Panc1 (cell line): ENCODE measurements at regions not wholly inside any gene's neighbourhood (a gene's known extent, or its start where the extent isn't known, plus 50 kb on each side); places are given as distances from the start of the nearest gene placed in this dataset.
A peak's percentile ranks its signal among the peaks of the same experiment; 100 is the strongest.

Experiments used
- ATAC-seq: fragments of 200-7000 bp; cut with Tn5 transposase; 2 replicates; pipeline ENCODE4 v1.9.1; 2020; ENCODE audit warnings: mild to moderate bottlenecking, moderate library complexity
- BruUV-seq: library from RNA; stranded (reverse); fragments of 400-500 nt; replicated peaks from 2 replicates; lab custom pipeline; 2021; lab: Mats Ljungman, UMichigan
- CTCF ChIA-PET: fragments of 300-600 bp; sonication (Branson Sonifier 250); formaldehyde crosslinking; loops from one replicate; lab custom pipeline; 2022; ENCODE audit warnings: antibody characterized with exemption; lab: Charles Lee
- POLR2A ChIA-PET: fragments of 300-600 bp; sonication (Branson Sonifier 250); formaldehyde crosslinking; loops from one replicate; lab custom pipeline; 2022; ENCODE audit warnings: antibody characterized with exemption; lab: Charles Lee
- DNase-seq: peaks from one replicate; pipeline ENCODE4 v3.0.0-alpha.2; 2010; ENCODE audit warnings: low read depth, low spot score
- H3K27ac ChIP-seq: 2 replicates; pipeline ENCODE4 v1.5.1; 2011; ENCODE audit warnings: mild to moderate bottlenecking, low read length, inconsistent platforms
- H3K27me3 ChIP-seq: fragments of 200-500 bp; sonication (Bioruptor generic); 2 replicates; pipeline ENCODE4 v1.6.0; 2014; ENCODE audit warnings: low read length, inconsistent platforms; ENCODE audit not compliant: control insufficient read depth, insufficient read depth
- H3K36me3 ChIP-seq: fragments of 200-500 bp; sonication (Bioruptor generic); 2 replicates; pipeline ENCODE4 v1.5.1; 2014; ENCODE audit warnings: inconsistent platforms, mild to moderate bottlenecking, low read length, moderate library complexity; ENCODE audit not compliant: control insufficient read depth, insufficient read depth
- H3K4me1 ChIP-seq: 2 replicates; pipeline ENCODE4 v1.5.1; 2011; ENCODE audit warnings: inconsistent platforms, mild to moderate bottlenecking, low read length, moderate library complexity; ENCODE audit not compliant: control insufficient read depth, insufficient read depth
- H3K4me3 ChIP-seq, 2 experiments: 2 replicates each; pipeline ENCODE4 v1.5.1; 2011 to 2012; ENCODE audit warnings: low read depth in 2 of 2, low read length in 2 of 2, mild to moderate bottlenecking in 2 of 2, inconsistent platforms in 1 of 2, moderate library complexity in 1 of 2
- H3K9me3 ChIP-seq: fragments of 200-500 bp; sonication (Bioruptor generic); 2 replicates; pipeline ENCODE4 v1.5.1; 2014; ENCODE audit warnings: low read depth, mild to moderate bottlenecking, inconsistent platforms, low read length, moderate library complexity; ENCODE audit not compliant: control insufficient read depth, insufficient read depth
- CTCF ChIP-seq: fragments of 450-650 bp; IDR thresholded peaks from 2 replicates; pipeline ENCODE4 v1.5.1; 2017; ENCODE audit warnings: mild to moderate bottlenecking
- POLR2AphosphoS5 ChIP-seq: IDR thresholded peaks from 2 replicates; pipeline ENCODE4 v1.6.1; 2012; ENCODE audit warnings: mild to moderate bottlenecking, low read depth, low read length, moderate library complexity
- SIN3A ChIP-seq: IDR thresholded peaks from 2 replicates; pipeline ENCODE4 v1.6.1; 2012; ENCODE audit warnings: low read depth, mild to moderate bottlenecking, low read length, moderate library complexity, borderline replicate concordance; ENCODE audit not compliant: insufficient read depth
- TCF7L2 ChIP-seq: IDR thresholded peaks from 2 replicates; pipeline ENCODE4 v1.6.1; 2011; ENCODE audit warnings: mild to moderate bottlenecking, low read depth, low read length, inconsistent platforms
- in situ Hi-C: cut with HindIII; loops from 2 replicates; pipeline ENCODE4 v1.10.0; 2016; ENCODE audit warnings: low sequenced_read_pairs, low pct_unique_long_range_greater_than_20kb
- intact Hi-C: fragments of 100-400 bp; cut with micrococcal nuclease; formaldehyde crosslinking; loops from one replicate; pipeline ENCODE4 v1.10.0; 2022; ENCODE audit not compliant: unreplicated experiment
- TF ChIP-seq, protein P1 (sequence below), 2 experiments: IDR thresholded peaks; 2 replicates each; pipeline ENCODE4 v1.6.1; 2011 to 2012; ENCODE audit warnings: low read depth in 2 of 2, control low read depth in 1 of 2, low read length in 1 of 2, mild to moderate bottlenecking in 1 of 2, moderate library complexity in 1 of 2; ENCODE audit not compliant: insufficient read depth in 1 of 2

- H3K36me3 ChIP-seq, result no peaks in the 10 kb centered on the region
- ATAC-seq (peak; percentile 53; the same call in 1 of the 2 replicates), DNase-seq (no peak)
- TF ChIP-seq SIN3A (no peak), TCF7L2 (no peak), POLR2AphosphoS5 (no peak), CTCF (no peak)
- TF ChIP-seq, protein P1, sequence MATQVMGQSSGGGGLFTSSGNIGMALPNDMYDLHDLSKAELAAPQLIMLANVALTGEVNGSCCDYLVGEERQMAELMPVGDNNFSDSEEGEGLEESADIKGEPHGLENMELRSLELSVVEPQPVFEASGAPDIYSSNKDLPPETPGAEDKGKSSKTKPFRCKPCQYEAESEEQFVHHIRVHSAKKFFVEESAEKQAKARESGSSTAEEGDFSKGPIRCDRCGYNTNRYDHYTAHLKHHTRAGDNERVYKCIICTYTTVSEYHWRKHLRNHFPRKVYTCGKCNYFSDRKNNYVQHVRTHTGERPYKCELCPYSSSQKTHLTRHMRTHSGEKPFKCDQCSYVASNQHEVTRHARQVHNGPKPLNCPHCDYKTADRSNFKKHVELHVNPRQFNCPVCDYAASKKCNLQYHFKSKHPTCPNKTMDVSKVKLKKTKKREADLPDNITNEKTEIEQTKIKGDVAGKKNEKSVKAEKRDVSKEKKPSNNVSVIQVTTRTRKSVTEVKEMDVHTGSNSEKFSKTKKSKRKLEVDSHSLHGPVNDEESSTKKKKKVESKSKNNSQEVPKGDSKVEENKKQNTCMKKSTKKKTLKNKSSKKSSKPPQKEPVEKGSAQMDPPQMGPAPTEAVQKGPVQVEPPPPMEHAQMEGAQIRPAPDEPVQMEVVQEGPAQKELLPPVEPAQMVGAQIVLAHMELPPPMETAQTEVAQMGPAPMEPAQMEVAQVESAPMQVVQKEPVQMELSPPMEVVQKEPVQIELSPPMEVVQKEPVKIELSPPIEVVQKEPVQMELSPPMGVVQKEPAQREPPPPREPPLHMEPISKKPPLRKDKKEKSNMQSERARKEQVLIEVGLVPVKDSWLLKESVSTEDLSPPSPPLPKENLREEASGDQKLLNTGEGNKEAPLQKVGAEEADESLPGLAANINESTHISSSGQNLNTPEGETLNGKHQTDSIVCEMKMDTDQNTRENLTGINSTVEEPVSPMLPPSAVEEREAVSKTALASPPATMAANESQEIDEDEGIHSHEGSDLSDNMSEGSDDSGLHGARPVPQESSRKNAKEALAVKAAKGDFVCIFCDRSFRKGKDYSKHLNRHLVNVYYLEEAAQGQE (IDR thresholded peaks at IDR 0.05; ENCODE audit: insufficient read depth in 1 of 2, low read depth in 2 of 2, low read length in 1 of 2), result no peak
- H3K4me3 ChIP-seq, result no peak overlapping the region
- no peaks in the 10 kb centered on the region for H3K9me3 ChIP-seq
- H3K4me1 ChIP-seq, result no peaks in the 10 kb centered on the region
- in situ Hi-C loops, result no loop called here
- H3K27me3 ChIP-seq, result no peaks in the 10 kb centered on the region
- intact Hi-C loops, result no loop called here
- no peak overlapping the region for H3K27ac ChIP-seq
- no TSS peak for BruUV-seq
- POLR2A ChIA-PET, result no interaction called here
- CTCF ChIA-PET, result no interaction called here
These were observed 114.6 kb downstream of the ARL4A start for GRCh38 chr7:12802070-12802469.

DNA sequence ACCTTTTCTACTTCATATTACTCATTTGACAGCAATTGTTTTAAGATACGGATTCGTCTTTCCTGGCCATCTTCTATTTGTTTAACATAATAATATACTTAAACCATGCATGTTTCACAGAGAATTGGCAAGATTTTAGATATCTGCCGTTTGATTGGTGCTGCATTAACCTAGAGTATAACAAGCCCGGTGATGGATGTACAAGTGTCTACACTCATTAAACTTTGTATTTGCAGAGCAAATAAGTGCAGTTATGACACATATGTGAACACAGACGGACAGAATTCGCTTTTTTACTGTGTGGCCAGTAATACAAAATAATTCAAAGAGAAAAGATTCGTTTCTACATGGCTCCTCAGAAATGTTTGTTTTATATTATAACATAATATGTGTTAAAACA is 116.1 kb downstream of the ARL4A start:
- Histone ChIP-seq H3K9me3 (no peaks in the 10 kb centered on the region), H3K4me3 (no peak overlapping the region), H3K36me3 (no peaks in the 10 kb centered on the region), H3K27ac (no peak overlapping the region), H3K27me3 (no peaks in the 10 kb centered on the region), H3K4me1 (no peaks in the 10 kb centered on the region)
- ATAC-seq (no peak), DNase-seq (no peak)
- TF ChIP-seq CTCF, result no peak
- no peak for TF ChIP-seq SIN3A
- TF ChIP-seq POLR2AphosphoS5, result no peak
- no peak for TF ChIP-seq TCF7L2
- TF ChIP-seq, protein P1 (IDR thresholded peaks at IDR 0.05; ENCODE audit: insufficient read depth in 1 of 2, low read depth in 2 of 2, low read length in 1 of 2), result no peak
- in situ Hi-C loops (no loop called here), intact Hi-C loops (no loop called here)
- CTCF ChIA-PET, result no interaction called here
- BruUV-seq, result no TSS peak
- POLR2A ChIA-PET, result no interaction called here
